DMS79 (cell line): ENCODE measurements at regions not wholly inside any gene's neighbourhood (a gene's known extent, or its start where the extent isn't known, plus 50 kb on each side); places are given as distances from the start of the nearest gene placed in this dataset.
"Not testable (repeated sequence)": the region's sequence is repeated elsewhere in the genome, so short reads cannot be mapped to it uniquely, and the experiment has no call there.

ENCODE experiments used
- DNase-seq: peaks from one replicate; lab custom pipeline; 2025; lab: John Stamatoyannopoulos, UW

GRCh38 chr4:144371485-144371884 is 231.0 kb upstream of the GYPA start:
- DNase-seq = no peak

GRCh38 chr4:144374065-144374464 is 233.5 kb upstream of the GYPA start:
- DNase-seq = no peak

GRCh38 chr4:144376866-144377265 is 236.3 kb upstream of the GYPA start:
- no peak for DNase-seq

GRCh38 chr4:144384408-144384807 is 243.9 kb upstream of the GYPA start:
- DNase-seq = no peak

GRCh38 chr4:144399927-144400326 is 246.0 kb upstream of the HHIP start:
- no peak for DNase-seq

- no peak for DNase-seq
These were observed 243.8 kb upstream of the HHIP start for GRCh38 chr4:144402176-144402575.

GRCh38 chr4:144402999-144403398 is 243.0 kb upstream of the HHIP start:
- DNase-seq = no peak

- DNase-seq = no peak
These were observed 242.1 kb upstream of the HHIP start for GRCh38 chr4:144403893-144404292.

- no peak for DNase-seq
These were observed 236.4 kb upstream of the HHIP start for GRCh38 chr4:144409525-144409924.

GRCh38 chr4:144410230-144410783 is 235.6 kb upstream of the HHIP start:
- no peak for DNase-seq

GRCh38 chr4:144411119-144411518 is 234.8 kb upstream of the HHIP start:
- DNase-seq = no peak

GRCh38 chr4:144411700-144412099 is 234.3 kb upstream of the HHIP start:
- no peak for DNase-seq

- DNase-seq = no peak
These were observed 224.9 kb upstream of the HHIP start for GRCh38 chr4:144421056-144421455.

GRCh38 chr4:144421839-144422565 is 224.0 kb upstream of the HHIP start:
- no peak for DNase-seq

- DNase-seq = no peak
These were observed 222.0 kb upstream of the HHIP start for GRCh38 chr4:144423930-144424329.

GRCh38 chr4:144426023-144426422 is 219.9 kb upstream of the HHIP start:
- DNase-seq = not testable (repeated sequence)

GRCh38 chr4:144442713-144443112 is 203.2 kb upstream of the HHIP start:
- no peak for DNase-seq

GRCh38 chr4:144449611-144450010 is 196.3 kb upstream of the HHIP start:
- DNase-seq = no peak

GRCh38 chr4:144450526-144450925 is 195.4 kb upstream of the HHIP start:
- no peak for DNase-seq

- no peak for DNase-seq
These were observed 194.0 kb upstream of the HHIP start for GRCh38 chr4:144451766-144452450.

GRCh38 chr4:144456196-144456595 is 189.8 kb upstream of the HHIP start:
- no peak for DNase-seq

- DNase-seq = no peak
These were observed 184.1 kb upstream of the HHIP start for GRCh38 chr4:144461906-144462305.

- DNase-seq = no peak
These were observed 182.7 kb upstream of the HHIP start for GRCh38 chr4:144463236-144463635.
